HepG2 (cell line): ENCODE measurements at regions not wholly inside any gene's neighbourhood (a gene's known extent, or its start where the extent isn't known, plus 50 kb on each side); places are given as distances from the start of the nearest gene placed in this dataset.

Experiments
- ATAC-seq: fragments of 200-7000 bp; cut with Tn5 transposase; 3 replicates; pipeline ENCODE4 v1.9.1; 2020; ENCODE audit warnings: mild to moderate bottlenecking, moderate library complexity
- BruUV-seq: library from RNA; stranded (reverse); fragments of 400-500 nt; replicated peaks from 2 replicates; lab custom pipeline; 2021; lab: Mats Ljungman, UMichigan
- CTCF ChIA-PET: fragments of 300-600 bp; formaldehyde crosslinking; extraction: SDS; loops from one replicate; lab custom pipeline; 2021; ENCODE audit warnings: low total read pairs, inconsistent platforms, low intra/inter-chr PET ratio; lab: Yijun Ruan, JAX
- POLR2A ChIA-PET: fragments of 350-600 bp; sonication (Branson Sonifier 250); formaldehyde crosslinking; loops from one replicate; lab custom pipeline; 2020; ENCODE audit warnings: antibody characterized with exemption, inconsistent platforms; lab: Yijun Ruan, JAX
- DNase-seq: peaks from one replicate; pipeline ENCODE4 v3.0.0-alpha.2; 2015; ENCODE audit warnings: low spot score
- FAIRE-seq: peaks from 3 replicates; lab custom pipeline; 2011; peaks lifted over from hg19 to GRCh38; lab: Jason Lieb, UNC
- H2AFZ ChIP-seq: one replicate; pipeline ENCODE4 v1.6.1; 2011; ENCODE audit warnings: low read length, inconsistent platforms
- H3K27ac ChIP-seq: fragments of 300-600 bp; 3 replicates; pipeline ENCODE4 v1.8.0; 2011; ENCODE audit warnings: mixed run types, mild to moderate bottlenecking, mixed read lengths, low read length, inconsistent platforms; ENCODE audit not compliant: insufficient read depth; ENCODE audit errors: extremely low read length
- H3K27me3 ChIP-seq, 2 experiments: fragments of 200-600 bp in 1 of 2; 2 replicates in 1 of 2; 3 replicates in 1 of 2; pipeline versions ENCODE4 v1.6.0 to v1.8.0; 2011; ENCODE audit warnings: low read length in 2 of 2, mild to moderate bottlenecking in 2 of 2, moderate library complexity in 2 of 2, inconsistent platforms in 1 of 2; ENCODE audit not compliant: insufficient read depth in 2 of 2, control insufficient read depth in 1 of 2
- H3K36me3 ChIP-seq, 2 experiments: fragments of 200-600 bp in 1 of 2; replicated peaks in 1 of 2; 2 replicates in 1 of 2; 3 replicates in 1 of 2; pipeline versions ENCODE4 v1.5.1 to v1.8.0; 2011; ENCODE audit warnings: low read length in 2 of 2, inconsistent platforms in 1 of 2; ENCODE audit not compliant: insufficient read depth in 2 of 2, control insufficient read depth in 1 of 2
- H3K4me1 ChIP-seq: 2 replicates; pipeline ENCODE4 v1.5.1; 2012; ENCODE audit warnings: low read length, inconsistent platforms; ENCODE audit not compliant: insufficient read depth
- H3K4me2 ChIP-seq: 2 replicates; pipeline ENCODE4 v1.6.0; 2011; ENCODE audit warnings: low read depth, low read length, inconsistent platforms
- H3K4me3 ChIP-seq, 3 experiments: fragments of 200-600 bp in 1 of 3; sonication (generic), shearing (Covaris generic) in 1 of 3; replicated peaks in 1 of 3; 2 replicates each; pipeline ENCODE4 v1.5.1; 2011 to 2016; ENCODE audit warnings: low read length in 3 of 3, inconsistent platforms in 2 of 3, low read depth in 2 of 3, mild to moderate bottlenecking in 2 of 3, control low read depth in 1 of 3, mixed read lengths in 1 of 3; ENCODE audit not compliant: insufficient read depth in 1 of 3
- H3K79me2 ChIP-seq: one replicate; pipeline ENCODE4 v1.6.1; 2011; ENCODE audit warnings: low read length, inconsistent platforms; ENCODE audit not compliant: insufficient read depth
- H3K9ac ChIP-seq: 2 replicates; pipeline ENCODE4 v1.6.0; 2011; ENCODE audit warnings: mild to moderate bottlenecking, low read depth, low read length, inconsistent platforms; ENCODE audit not compliant: insufficient read depth
- H3K9me3 ChIP-seq: 2 replicates; pipeline ENCODE4 v1.5.1; 2012; ENCODE audit warnings: mild to moderate bottlenecking, low read length
- H4K20me1 ChIP-seq: 2 replicates; pipeline ENCODE4 v1.6.0; 2011; ENCODE audit warnings: inconsistent platforms, mild to moderate bottlenecking, low read length, moderate library complexity; ENCODE audit not compliant: insufficient read depth
- DDIT3 ChIP-seq: sonication (generic); formaldehyde crosslinking; IDR thresholded peaks from 2 replicates; pipeline ENCODE4 v1.4.0; 2020; ENCODE audit warnings: mild to moderate bottlenecking, missing genetic modification reagents
- EZH2 ChIP-seq: conservative IDR thresholded peaks from 2 replicates; pipeline ENCODE4 v1.6.1; 2012; ENCODE audit warnings: mild to moderate bottlenecking, low read depth, low read length, moderate library complexity
- GTF2F1 ChIP-seq: fragments of 150-350 bp; IDR thresholded peaks from 2 replicates; pipeline ENCODE4 v1.6.1; 2014; ENCODE audit warnings: low read length
- HIVEP1 ChIP-seq: sonication (generic); formaldehyde crosslinking; IDR thresholded peaks from 2 replicates; pipeline ENCODE4 v1.4.0; 2020; ENCODE audit warnings: mild to moderate bottlenecking, missing genetic modification reagents
- HOXA5 ChIP-seq: sonication (generic); formaldehyde crosslinking; IDR thresholded peaks from 2 replicates; pipeline ENCODE4 v1.4.0; 2020; ENCODE audit warnings: missing genetic modification reagents
- MAFF ChIP-seq: IDR thresholded peaks from 2 replicates; pipeline ENCODE4 v1.6.1; 2011; ENCODE audit warnings: low read depth, low read length, improper control_type of control experiment
- PBX3 ChIP-seq: sonication (generic); formaldehyde crosslinking; IDR thresholded peaks from 2 replicates; pipeline ENCODE4 v1.8.1; 2023; ENCODE audit warnings: missing genetic modification reagents, inconsistent platforms, borderline replicate concordance
- PLRG1 ChIP-seq: fragments of 450-650 bp; conservative IDR thresholded peaks from 2 replicates; pipeline ENCODE4 v1.6.1; 2016
- SCMH1 ChIP-seq: sonication (generic); formaldehyde crosslinking; IDR thresholded peaks from 2 replicates; pipeline ENCODE4 v1.9.0; 2021; ENCODE audit warnings: missing genetic modification reagents, mild to moderate bottlenecking, borderline replicate concordance
- SIN3B ChIP-seq: fragments of 150-350 bp; IDR thresholded peaks from 2 replicates; pipeline ENCODE4 v1.6.1; 2014; ENCODE audit warnings: low read length
- SIX4 ChIP-seq: sonication (generic); formaldehyde crosslinking; IDR thresholded peaks from 2 replicates; pipeline ENCODE4 v1.4.0; 2020; ENCODE audit warnings: missing genetic modification reagents
- U2AF1 ChIP-seq: fragments of 200-400 bp; formaldehyde crosslinking; optimal IDR thresholded peaks from 2 replicates; pipeline ENCODE3; 2017; ENCODE audit warnings: mild to moderate bottlenecking, low read depth, low read length
- ZMAT3 ChIP-seq: sonication (generic); formaldehyde crosslinking; conservative IDR thresholded peaks from 2 replicates; pipeline ENCODE4 v1.7.0; 2021; ENCODE audit warnings: missing genetic modification reagents
- ZNF136 ChIP-seq: sonication (generic); formaldehyde crosslinking; IDR thresholded peaks from 2 replicates; pipeline ENCODE4 v1.8.1; 2022; ENCODE audit warnings: low read depth, mild to moderate bottlenecking, moderate library complexity, missing genetic modification reagents
- ZNF367 ChIP-seq: sonication (generic); formaldehyde crosslinking; IDR thresholded peaks from 2 replicates; pipeline ENCODE4 v1.4.0; 2020; ENCODE audit warnings: missing genetic modification reagents, borderline replicate concordance
- WGBS: methylation state at CpG from one replicate; pipeline ENCODE4 v1.1.6; 2017; ENCODE audit warnings: low lambda C conversion rate; 5-methylcytosine and 5-hydroxymethylcytosine counted together
- in situ Hi-C: cut with HindIII; loops from 2 replicates; pipeline ENCODE4 v1.10.0; 2017; ENCODE audit warnings: low pct_unique_long_range_greater_than_20kb; ENCODE audit not compliant: extremely low pct_ligation_motif_present
- intact Hi-C: fragments of 100-400 bp; cut with micrococcal nuclease; formaldehyde crosslinking; loops from one replicate; pipeline ENCODE4 v1.10.0; 2022; ENCODE audit not compliant: unreplicated experiment

- no TSS peak for BruUV-seq
- Histone ChIP-seq H3K27ac (no peak overlapping the region), H4K20me1 (no peaks in the 10 kb centered on the region), H3K9ac (no peak overlapping the region), H3K4me3 (no peak overlapping the region), H3K4me2 (no peak overlapping the region), H3K27me3 (no peaks in the 10 kb centered on the region; a peak in 1 of 5 replicates), H3K79me2 (no peaks in the 10 kb centered on the region), H2AFZ (no peak overlapping the region), H3K4me1 (0 out of 2 replicates have a peak, but pooled peaks cover 7% of the 10 kb centered on the region), H3K9me3 (peaks cover 22% of the 10 kb centered on the region; the same call in 1 of the 2 replicates), H3K36me3 (no peaks in the 10 kb centered on the region)
- WGBS = 1% methylated on average over 2 of the region's 2 CpGs
- ChIA-PET CTCF (no interaction called here), POLR2A (no interaction called here)
- DNase-seq (no peak), ATAC-seq (no peak), FAIRE-seq (no peak)
- in situ Hi-C loops = no loop called here
- no peak for TF ChIP-seq U2AF1
- TF ChIP-seq EZH2 = no peak
- TF ChIP-seq MAFF = no peak
- no peak for TF ChIP-seq ZNF367 (CRISPR knock-in tag)
- TF ChIP-seq SCMH1 (CRISPR knock-in tag) = no peak
- TF ChIP-seq SIX4 = no peak
- TF ChIP-seq GTF2F1 = no peak
- no peak for TF ChIP-seq HIVEP1
- TF ChIP-seq HOXA5 (CRISPR knock-in tag) = no peak
- intact Hi-C loops = no loop called here
Measured at GRCh38 chr10:31623947-31624346, 304.7 kb downstream of the ARHGAP12 start.

GRCh38 chr10:31623466-31623865 lies 304.4 kb downstream of the ZEB1 start:
- no peak for ATAC-seq
- peaks cover 22% of the 10 kb centered on the region; the same call in 1 of the 2 replicates for H3K9me3 ChIP-seq
- no peak overlapping the region for H3K4me2 ChIP-seq
- BruUV-seq = no TSS peak
- intact Hi-C loops = no loop called here
- H3K9ac ChIP-seq = no peak overlapping the region
- no peak overlapping the region for H2AFZ ChIP-seq
- H4K20me1 ChIP-seq = no peaks in the 10 kb centered on the region
- no peak for DNase-seq
- no peaks in the 10 kb centered on the region; a peak in 1 of 5 replicates for H3K27me3 ChIP-seq
- ChIA-PET CTCF (no interaction called here), POLR2A (no interaction called here)
- 0 out of 2 replicates have a peak, but pooled peaks cover 7% of the 10 kb centered on the region for H3K4me1 ChIP-seq
- no peak for FAIRE-seq
- TF ChIP-seq PBX3 (CRISPR knock-in tag) = no peak
- TF ChIP-seq SIN3B = no peak
- no peak for TF ChIP-seq ZMAT3 (CRISPR knock-in tag)
- TF ChIP-seq PLRG1 = no peak
- TF ChIP-seq ZNF136 (CRISPR knock-in tag) = no peak
- no peak for TF ChIP-seq DDIT3
- in situ Hi-C loops = no loop called here
- no peak overlapping the region for H3K27ac ChIP-seq
- no peak overlapping the region for H3K4me3 ChIP-seq
- H3K79me2 ChIP-seq = no peaks in the 10 kb centered on the region
- H3K36me3 ChIP-seq = no peaks in the 10 kb centered on the region
- whole genome bisulfite sequencing = 0% methylated on average over 3 of the region's 3 CpGs
